Mesendoderm (in vitro differentiated cells): ENCODE measurements at regions not wholly inside any gene's neighbourhood (a gene's known extent, or its start where the extent isn't known, plus 50 kb on each side); places are given as distances from the start of the nearest gene placed in this dataset.
A peak's percentile ranks its signal among the peaks of the same experiment; 100 is the strongest.

ENCODE experiments used
- DNase-seq: peaks from one replicate; pipeline ENCODE4 v3.0.0; 2013
- H2AK5ac ChIP-seq: 2 replicates; pipeline ENCODE4 v1.6.1; 2013; ENCODE audit warnings: low read length, inconsistent platforms
- H2BK120ac ChIP-seq: 2 replicates; pipeline ENCODE4 v1.6.1; 2013; ENCODE audit warnings: low read depth, mild to moderate bottlenecking, low read length, moderate library complexity, mixed read lengths
- H2BK15ac ChIP-seq: replicated peaks from 2 replicates; pipeline ENCODE4 v1.6.1; 2013; ENCODE audit warnings: low read depth, mild to moderate bottlenecking, moderate library complexity
- H2BK5ac ChIP-seq: 2 replicates; pipeline ENCODE4 v1.6.1; 2013; ENCODE audit warnings: low read length, inconsistent platforms
- H3K18ac ChIP-seq: 2 replicates; pipeline ENCODE4 v1.6.1; 2013; ENCODE audit warnings: mild to moderate bottlenecking, low read length, mixed read lengths
- H3K23ac ChIP-seq: one replicate; pipeline ENCODE4 v1.6.1; 2013; ENCODE audit warnings: low read length
- H3K27ac ChIP-seq: 2 replicates; pipeline ENCODE4 v1.5.1; 2013; ENCODE audit warnings: low read depth, mild to moderate bottlenecking, inconsistent platforms, low read length, moderate library complexity
- H3K27me3 ChIP-seq: 2 replicates; pipeline ENCODE4 v1.6.1; 2013; ENCODE audit warnings: low read length, control low read depth, mild to moderate bottlenecking, inconsistent platforms; ENCODE audit not compliant: insufficient read depth, poor library complexity
- H3K36me3 ChIP-seq: 2 replicates; pipeline ENCODE4 v1.6.1; 2013; ENCODE audit warnings: low read length, inconsistent platforms; ENCODE audit not compliant: control insufficient read depth, insufficient read depth
- H3K4ac ChIP-seq: one replicate; pipeline ENCODE4 v1.6.1; 2013; ENCODE audit warnings: low read depth, mild to moderate bottlenecking, low read length, moderate library complexity
- H3K4me1 ChIP-seq: 2 replicates; pipeline ENCODE4 v1.6.1; 2013; ENCODE audit warnings: low read depth, low read length, inconsistent platforms; ENCODE audit not compliant: control insufficient read depth
- H3K4me2 ChIP-seq: 2 replicates; pipeline ENCODE4 v1.6.1; 2013; ENCODE audit warnings: low read length
- H3K4me3 ChIP-seq: 2 replicates; pipeline ENCODE4 v1.5.1; 2013; ENCODE audit warnings: mild to moderate bottlenecking, low read length
- H3K56ac ChIP-seq: one replicate; pipeline ENCODE4 v1.6.1; 2013; ENCODE audit warnings: low read length
- H3K79me1 ChIP-seq: 2 replicates; pipeline ENCODE4 v1.6.1; 2013; ENCODE audit warnings: low read length, inconsistent platforms
- H3K79me2 ChIP-seq: 2 replicates; pipeline ENCODE4 v1.6.1; 2013; ENCODE audit warnings: mild to moderate bottlenecking, low read length; ENCODE audit not compliant: control insufficient read depth, insufficient read depth
- H3K9ac ChIP-seq: 2 replicates; pipeline ENCODE4 v1.6.1; 2013; ENCODE audit warnings: low read length, inconsistent platforms
- H4K5ac ChIP-seq: one replicate; pipeline ENCODE4 v1.6.1; 2013; ENCODE audit warnings: low read length
- H4K8ac ChIP-seq: one replicate; pipeline ENCODE4 v1.6.1; 2013; ENCODE audit warnings: low read depth, mild to moderate bottlenecking, control low read depth, low read length, moderate library complexity
- WGBS: extraction: QIAGEN DNeasy Blood & Tissue Kit; methylation state at CpG from one replicate; pipeline ENCODE4 v1.1.7; 2013; ENCODE audit warnings: low lambda C conversion rate, missing lambda C conversion rate; ENCODE audit not compliant: insufficient coverage; ENCODE audit errors: extremely low coverage; 5-methylcytosine and 5-hydroxymethylcytosine counted together

DNA sequence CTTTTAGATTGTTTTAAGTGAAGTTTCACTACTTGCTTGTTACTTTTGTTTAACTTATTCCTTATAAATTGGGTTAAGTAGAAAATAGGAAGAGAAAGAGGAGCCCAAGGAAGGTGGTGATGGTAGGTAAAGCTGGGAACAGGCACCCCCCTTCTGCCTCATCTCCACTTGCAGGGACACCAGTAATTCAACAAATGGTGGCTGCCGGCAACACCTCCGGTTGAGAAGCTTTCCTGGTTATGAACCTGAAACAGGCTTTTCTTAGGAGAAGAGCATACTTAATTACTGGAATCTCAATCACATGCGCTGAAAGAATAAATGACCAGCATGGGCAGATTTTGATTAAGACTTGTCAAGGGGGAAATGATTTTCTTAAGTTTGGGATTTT, 158.9 kb upstream of the ZNF217 start:
- Histone ChIP-seq H3K27me3 (no peaks in the 10 kb centered on the region), H2BK5ac (no peak overlapping the region), H4K5ac (no peak overlapping the region), H3K79me1 (no peaks in the 10 kb centered on the region), H3K4me2 (no peak overlapping the region), H3K9ac (no peak overlapping the region), H3K79me2 (no peaks in the 10 kb centered on the region), H3K36me3 (no peaks in the 10 kb centered on the region), H3K23ac (no peak overlapping the region), H3K4me1 (peaks cover 2% of the 10 kb centered on the region), H3K56ac (no peak overlapping the region), H3K27ac (no peak overlapping the region), H4K8ac (no peak overlapping the region), H2BK15ac (peak overlapping the region; percentile 80), H2AK5ac (no peak overlapping the region), H3K4me3 (no peak overlapping the region), H3K4ac (no peak overlapping the region), H3K18ac (no peak overlapping the region), H2BK120ac (no peak overlapping the region)
- DNase-seq = no peak
- WGBS = no CpG with 5 or more reads among the region's 3 CpGs

DNA sequence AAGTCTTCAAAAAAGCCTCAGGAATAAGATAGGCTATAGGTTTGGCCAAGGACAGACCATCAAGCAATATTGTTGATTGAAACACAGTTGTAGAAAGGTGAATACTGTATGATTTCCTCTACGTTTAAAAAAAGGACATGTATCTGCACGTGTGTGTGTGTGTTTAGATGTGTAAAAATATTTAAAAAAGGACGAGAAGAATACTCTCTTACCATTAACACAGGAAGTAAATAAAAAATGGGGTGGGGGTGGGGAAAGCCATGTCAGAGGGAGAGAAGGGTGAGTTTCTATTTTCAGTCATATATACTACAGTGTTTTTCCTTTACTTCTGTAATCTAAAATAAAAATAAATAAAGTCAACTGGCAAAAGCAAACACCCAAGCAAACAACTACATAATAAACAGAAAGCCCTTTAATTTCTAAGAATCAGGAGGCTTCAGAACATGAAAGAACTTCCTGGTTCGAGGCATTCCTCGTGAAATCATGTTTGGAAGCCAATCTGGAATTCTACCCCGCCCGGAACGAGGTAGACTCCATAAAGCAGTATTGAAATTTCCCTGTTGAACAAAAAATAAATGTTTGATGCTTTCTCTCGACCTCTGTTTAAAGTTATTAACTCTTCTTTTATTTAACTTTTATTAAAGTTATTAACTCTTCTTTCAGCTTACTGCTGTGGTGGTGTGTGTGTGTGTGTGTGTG, 158.1 kb upstream of the ZNF217 start:
- WGBS = no CpG with 5 or more reads among the region's 9 CpGs
- Histone ChIP-seq H3K27me3 (no peaks in the 10 kb centered on the region), H3K27ac (peak overlapping the region; percentile 8)

DNA sequence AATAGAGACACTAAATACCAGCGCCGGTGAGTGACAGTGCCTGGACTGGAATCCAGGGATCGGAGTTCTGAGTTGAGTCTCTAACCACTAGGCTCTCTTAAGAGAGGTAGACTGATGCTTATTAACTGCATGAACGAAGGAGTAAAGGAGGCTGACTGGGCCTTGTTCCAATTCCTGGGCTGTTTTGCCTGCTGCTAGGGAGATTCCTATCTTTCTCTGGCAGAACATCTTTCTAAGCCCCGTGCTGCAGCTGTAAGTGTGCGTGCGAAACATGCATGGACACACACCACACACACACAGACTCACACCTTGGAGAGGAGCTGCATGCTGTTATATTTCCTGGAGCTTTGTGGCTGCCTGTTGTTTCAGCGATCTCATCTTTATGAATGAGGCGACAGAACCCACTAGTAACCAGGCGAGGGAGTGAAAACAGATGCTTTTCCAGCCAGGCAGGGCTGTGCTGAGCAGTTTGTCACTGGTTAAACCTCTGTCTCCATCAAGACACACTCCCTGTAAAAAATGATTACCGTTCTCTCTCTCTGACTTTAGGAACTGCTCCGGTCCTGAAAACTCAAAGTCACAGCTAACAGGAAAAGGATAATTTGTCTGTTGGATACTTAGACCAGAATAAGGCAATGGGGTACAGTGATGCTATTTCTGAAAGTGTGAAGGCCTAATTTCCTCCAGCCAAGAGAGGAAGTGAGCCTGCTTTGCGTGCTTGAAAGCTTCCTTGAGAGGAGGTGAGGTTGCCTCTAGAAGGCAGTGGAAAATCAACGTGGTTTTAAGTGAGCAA, 157.4 kb upstream of the ZNF217 start:
- H2BK120ac ChIP-seq = no peak overlapping the region
- H3K79me1 ChIP-seq = no peaks in the 10 kb centered on the region
- no peaks in the 10 kb centered on the region for H3K27me3 ChIP-seq
- H3K9ac ChIP-seq = no peak overlapping the region
- no peak overlapping the region for H2AK5ac ChIP-seq
- H2BK5ac ChIP-seq = no peak overlapping the region
- no peak overlapping the region for H3K4me2 ChIP-seq
- H3K27ac ChIP-seq = peak overlapping the region; percentile 8
- peak overlapping the region; percentile 38 for H3K56ac ChIP-seq
- H3K36me3 ChIP-seq = no peaks in the 10 kb centered on the region
- H3K4me1 ChIP-seq = peaks cover 2% of the 10 kb centered on the region
- no peak overlapping the region for H4K8ac ChIP-seq
- no peak overlapping the region for H3K23ac ChIP-seq
- H2BK15ac ChIP-seq = no peak overlapping the region
- no peak overlapping the region for H3K18ac ChIP-seq
- peak; percentile 71 for DNase-seq
- no peak overlapping the region for H4K5ac ChIP-seq
- no peak overlapping the region for H3K4me3 ChIP-seq
- WGBS = no CpG with 5 or more reads among the region's 14 CpGs
- H3K79me2 ChIP-seq = no peaks in the 10 kb centered on the region
- H3K4ac ChIP-seq = no peak overlapping the region

More for the DNA sequence above, 158.1 kb upstream of the ZNF217 start:
- Histone ChIP-seq H4K8ac (no peak overlapping the region), H4K5ac (no peak overlapping the region), H2BK120ac (peak overlapping the region; percentile 84), H3K4ac (no peak overlapping the region), H3K4me2 (no peak overlapping the region), H2BK5ac (no peak overlapping the region), H3K4me1 (peaks cover 2% of the 10 kb centered on the region), H3K56ac (peak overlapping the region; percentile 38), H2BK15ac (no peak overlapping the region), H3K18ac (no peak overlapping the region), H3K23ac (no peak overlapping the region), H2AK5ac (no peak overlapping the region), H3K79me1 (no peaks in the 10 kb centered on the region), H3K4me3 (no peak overlapping the region), H3K79me2 (no peaks in the 10 kb centered on the region), H3K36me3 (no peaks in the 10 kb centered on the region), H3K9ac (no peak overlapping the region)
- no peak for DNase-seq

DNA sequence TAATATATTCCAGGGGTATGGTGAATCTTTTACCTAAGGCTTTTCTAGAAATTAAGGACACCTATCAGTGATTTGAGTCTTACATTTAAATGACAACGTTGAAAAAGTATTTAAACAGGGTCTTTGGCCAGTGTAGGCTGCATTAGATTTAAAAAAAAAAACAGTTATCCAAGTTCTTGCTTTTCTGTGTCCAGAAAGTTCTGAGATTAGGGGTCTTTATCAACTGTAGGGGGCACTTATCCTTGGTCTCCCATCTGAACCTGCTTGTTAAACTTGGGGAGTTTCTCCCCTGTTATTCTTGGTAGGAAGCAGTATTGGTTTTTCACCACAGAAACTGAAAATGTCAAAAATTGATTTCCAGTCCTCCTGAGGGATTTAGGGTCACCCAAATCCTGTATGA, 155.9 kb upstream of the ZNF217 start:
- Histone ChIP-seq H3K18ac (no peak overlapping the region), H3K56ac (no peak overlapping the region), H3K9ac (no peak overlapping the region), H3K79me1 (no peaks in the 10 kb centered on the region), H3K4me3 (no peak overlapping the region), H3K79me2 (no peaks in the 10 kb centered on the region), H4K8ac (no peak overlapping the region), H3K4ac (no peak overlapping the region), H2BK15ac (peak overlapping the region; percentile 15), H3K23ac (no peak overlapping the region), H2AK5ac (no peak overlapping the region), H3K4me1 (peaks cover 2% of the 10 kb centered on the region), H2BK5ac (no peak overlapping the region), H4K5ac (no peak overlapping the region), H3K36me3 (no peaks in the 10 kb centered on the region), H3K4me2 (no peak overlapping the region), H3K27ac (no peak overlapping the region), H2BK120ac (no peak overlapping the region), H3K27me3 (no peaks in the 10 kb centered on the region)
- WGBS = no CpG with 5 or more reads among the region's 1 CpG
- DNase-seq = no peak

DNA sequence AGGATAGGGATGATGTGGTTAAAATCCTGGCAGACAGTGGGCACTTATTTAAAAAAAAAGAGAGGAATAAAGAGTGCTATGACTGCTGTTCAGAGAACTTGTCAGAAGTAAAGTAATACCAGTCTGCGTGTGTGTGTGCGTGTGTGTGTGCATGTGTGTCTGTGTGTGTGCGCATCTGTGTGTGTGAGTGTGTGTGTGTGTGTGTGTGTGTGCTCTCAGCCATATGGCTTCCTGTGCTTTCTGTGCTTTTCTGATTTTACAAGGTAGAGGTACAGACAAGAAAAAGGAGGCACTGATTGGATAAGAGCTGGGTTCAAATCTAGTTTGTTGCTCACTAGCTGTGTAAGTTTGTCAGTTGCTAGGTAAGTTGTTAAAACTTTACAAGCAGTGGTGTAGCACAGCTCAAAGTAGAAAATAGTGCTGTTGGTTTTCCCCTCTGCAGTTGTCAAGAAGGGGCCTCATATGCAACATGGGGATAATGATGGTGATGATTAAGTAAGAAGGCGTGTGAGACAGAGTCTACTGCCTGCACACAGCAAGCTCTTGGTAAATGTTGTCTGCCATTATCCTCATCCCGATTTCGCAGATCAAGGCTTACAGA, 155.3 kb upstream of the ZNF217 start:
- Histone ChIP-seq H3K4me1 (peaks cover 2% of the 10 kb centered on the region), H3K9ac (no peak overlapping the region), H3K79me1 (no peaks in the 10 kb centered on the region), H3K27ac (no peak overlapping the region), H3K36me3 (no peaks in the 10 kb centered on the region), H3K4me3 (no peak overlapping the region), H4K5ac (no peak overlapping the region), H3K56ac (no peak overlapping the region), H2BK120ac (no peak overlapping the region), H2AK5ac (no peak overlapping the region), H4K8ac (no peak overlapping the region), H3K4ac (no peak overlapping the region), H2BK5ac (no peak overlapping the region), H3K4me2 (no peak overlapping the region), H3K79me2 (no peaks in the 10 kb centered on the region), H3K23ac (peak overlapping the region; percentile 4), H2BK15ac (no peak overlapping the region), H3K27me3 (no peaks in the 10 kb centered on the region), H3K18ac (no peak overlapping the region)
- DNase-seq = no peak
- WGBS = no CpG with 5 or more reads among the region's 6 CpGs
